ENCODE measurements at regions not wholly inside any gene's neighbourhood (a gene's known extent, or its start where the extent isn't known, plus 50 kb on each side); places are given as distances from the start of the nearest gene placed in this dataset.
"Not testable (repeated sequence)": the region's sequence is repeated elsewhere in the genome, so short reads cannot be mapped to it uniquely, and the experiment has no call there.

DNA sequence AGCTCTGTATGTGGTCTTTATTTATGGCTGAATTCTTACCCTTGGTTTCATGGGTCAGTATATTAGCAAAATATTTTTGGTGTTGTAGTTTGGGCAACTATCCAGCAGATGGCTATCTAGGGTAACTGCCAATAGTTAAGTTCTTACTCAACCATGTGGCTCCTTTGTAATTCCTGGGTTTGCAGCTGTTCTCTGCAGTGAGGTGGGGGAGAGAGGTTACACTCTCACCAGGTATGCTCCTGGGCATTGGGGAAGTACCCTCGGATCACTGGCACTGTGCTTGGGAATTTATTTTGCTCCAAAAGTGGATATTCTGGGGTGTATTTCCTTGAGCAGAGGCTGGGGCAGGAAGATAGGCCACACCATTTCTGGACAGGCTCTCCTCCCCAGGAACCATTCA, 436.7 kb upstream of the TMPRSS15 start:
- intact Hi-C loops (cut with micrococcal nuclease; ENCODE audit: unreplicated experiment) = no loop called here
- H3K9me2 ChIP-seq (ENCODE audit: insufficient read depth, low read length) = no peaks in the 10 kb centered on the region
- H3K9me3 ChIP-seq (ENCODE audit: low read length) = no peaks in the 10 kb centered on the region
- CTCF ChIA-PET (ENCODE audit: unreplicated experiment) = no interaction called here
- no peak for TF ChIP-seq EZH2phosphoT487 (IDR thresholded peaks at IDR 0.05; ENCODE audit: borderline replicate concordance, low read depth, low read length)
- TF ChIP-seq, protein P1, sequence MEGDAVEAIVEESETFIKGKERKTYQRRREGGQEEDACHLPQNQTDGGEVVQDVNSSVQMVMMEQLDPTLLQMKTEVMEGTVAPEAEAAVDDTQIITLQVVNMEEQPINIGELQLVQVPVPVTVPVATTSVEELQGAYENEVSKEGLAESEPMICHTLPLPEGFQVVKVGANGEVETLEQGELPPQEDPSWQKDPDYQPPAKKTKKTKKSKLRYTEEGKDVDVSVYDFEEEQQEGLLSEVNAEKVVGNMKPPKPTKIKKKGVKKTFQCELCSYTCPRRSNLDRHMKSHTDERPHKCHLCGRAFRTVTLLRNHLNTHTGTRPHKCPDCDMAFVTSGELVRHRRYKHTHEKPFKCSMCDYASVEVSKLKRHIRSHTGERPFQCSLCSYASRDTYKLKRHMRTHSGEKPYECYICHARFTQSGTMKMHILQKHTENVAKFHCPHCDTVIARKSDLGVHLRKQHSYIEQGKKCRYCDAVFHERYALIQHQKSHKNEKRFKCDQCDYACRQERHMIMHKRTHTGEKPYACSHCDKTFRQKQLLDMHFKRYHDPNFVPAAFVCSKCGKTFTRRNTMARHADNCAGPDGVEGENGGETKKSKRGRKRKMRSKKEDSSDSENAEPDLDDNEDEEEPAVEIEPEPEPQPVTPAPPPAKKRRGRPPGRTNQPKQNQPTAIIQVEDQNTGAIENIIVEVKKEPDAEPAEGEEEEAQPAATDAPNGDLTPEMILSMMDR (conservative IDR thresholded peaks at IDR 0.05; ENCODE audit: low read length) = peak; percentile 78
- peak; percentile 47 for DNase-seq (ENCODE audit: low spot score)
- H2AFZ ChIP-seq (ENCODE audit: low read length) = no peak overlapping the region
- H3K79me2 ChIP-seq (ENCODE audit: insufficient read depth, low read depth, low read length) = no peaks in the 10 kb centered on the region
- BruUV-seq (replicated peaks) = no TSS peak
- H3K36me3 ChIP-seq (ENCODE audit: insufficient read depth, low read length) = no peaks in the 10 kb centered on the region
- H3K4me2 ChIP-seq (ENCODE audit: low read length) = no peak overlapping the region
- H3K4me3 ChIP-seq (ENCODE audit: low read depth, low read length, poor library complexity, severe bottlenecking) = no peak overlapping the region
- POLR2A ChIA-PET = no interaction called here
- H3K4me1 ChIP-seq (ENCODE audit: insufficient read depth, low read length, poor library complexity, severe bottlenecking) = no peaks in the 10 kb centered on the region
- no peak overlapping the region for H3K27ac ChIP-seq (ENCODE audit: low read depth, low read length, poor library complexity, severe bottlenecking)
- H4K20me1 ChIP-seq (ENCODE audit: insufficient read depth, low read length) = no peaks in the 10 kb centered on the region

DNA sequence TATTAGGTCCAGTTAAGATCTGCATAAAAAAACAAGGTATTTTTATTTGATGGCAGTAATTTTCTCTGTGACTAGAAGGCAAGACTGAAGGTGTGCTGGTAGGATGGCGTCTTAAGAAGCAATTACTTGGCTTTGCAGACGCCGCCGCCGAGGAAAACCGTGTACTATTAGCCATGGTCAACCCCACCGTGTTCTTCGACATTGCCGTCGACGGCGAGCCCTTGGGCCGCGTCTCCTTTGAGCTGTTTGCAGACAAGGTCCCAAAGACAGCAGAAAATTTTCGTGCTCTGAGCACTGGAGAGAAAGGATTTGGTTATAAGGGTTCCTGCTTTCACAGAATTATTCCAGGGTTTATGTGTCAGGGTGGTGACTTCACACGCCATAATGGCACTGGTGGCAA, 454.0 kb upstream of the TMPRSS15 start:
- H3K27ac ChIP-seq (ENCODE audit: low read depth, low read length, poor library complexity, severe bottlenecking); H3K79me2 ChIP-seq (ENCODE audit: insufficient read depth, low read depth, low read length); BruUV-seq (replicated peaks); CTCF ChIA-PET (ENCODE audit: unreplicated experiment); H3K9me3 ChIP-seq (ENCODE audit: low read length); H3K4me1 ChIP-seq (ENCODE audit: insufficient read depth, low read length, poor library complexity, severe bottlenecking); POLR2A ChIA-PET; H4K20me1 ChIP-seq (ENCODE audit: insufficient read depth, low read length); H3K4me2 ChIP-seq (ENCODE audit: low read length); DNase-seq (ENCODE audit: low spot score); H3K36me3 ChIP-seq (ENCODE audit: insufficient read depth, low read length); H3K9me2 ChIP-seq (ENCODE audit: insufficient read depth, low read length); H3K4me3 ChIP-seq (ENCODE audit: low read depth, low read length, poor library complexity, severe bottlenecking); H2AFZ ChIP-seq (ENCODE audit: low read length); intact Hi-C loops (cut with micrococcal nuclease; ENCODE audit: unreplicated experiment): not testable (repeated sequence)

DNA sequence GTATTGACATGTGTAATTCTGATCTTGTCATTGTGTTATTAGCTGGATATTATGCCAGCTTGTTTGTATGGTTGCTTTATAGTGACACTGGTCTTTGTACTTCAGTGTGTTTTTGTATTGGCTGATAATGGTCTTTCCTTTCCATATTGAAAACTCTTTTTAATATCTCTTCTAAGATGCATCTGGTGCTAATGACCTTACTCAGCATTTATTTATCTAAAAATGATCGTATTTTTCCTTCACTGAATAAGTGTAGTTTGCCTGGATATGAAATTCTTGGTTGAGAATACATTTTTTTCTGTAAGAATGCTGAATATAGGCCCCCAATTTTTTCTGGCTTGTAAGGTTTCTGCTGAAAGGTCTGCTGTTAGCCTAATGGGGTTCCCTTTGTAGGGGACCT, 465.5 kb upstream of the TMPRSS15 start:
- ChIA-PET CTCF (ENCODE audit: unreplicated experiment) (no interaction called here), POLR2A (no interaction called here)
- intact Hi-C loops (cut with micrococcal nuclease; ENCODE audit: unreplicated experiment) = no loop called here
- Histone ChIP-seq H2AFZ (ENCODE audit: low read length) (no peak overlapping the region), H3K4me1 (ENCODE audit: insufficient read depth, low read length, poor library complexity, severe bottlenecking) (no peaks in the 10 kb centered on the region), H3K9me3 (ENCODE audit: low read length) (no peaks in the 10 kb centered on the region), H4K20me1 (ENCODE audit: insufficient read depth, low read length) (no peaks in the 10 kb centered on the region), H3K4me2 (ENCODE audit: low read length) (no peak overlapping the region), H3K27ac (ENCODE audit: low read depth, low read length, poor library complexity, severe bottlenecking) (no peak overlapping the region), H3K36me3 (ENCODE audit: insufficient read depth, low read length) (no peaks in the 10 kb centered on the region), H3K79me2 (ENCODE audit: insufficient read depth, low read depth, low read length) (no peaks in the 10 kb centered on the region), H3K4me3 (ENCODE audit: low read depth, low read length, poor library complexity, severe bottlenecking) (no peak overlapping the region), H3K9me2 (ENCODE audit: insufficient read depth, low read length) (no peaks in the 10 kb centered on the region)
- no peak for DNase-seq (ENCODE audit: low spot score)
- TF ChIP-seq, protein P1 (conservative IDR thresholded peaks at IDR 0.05; ENCODE audit: low read length) = no peak
- TF ChIP-seq EZH2phosphoT487 (IDR thresholded peaks at IDR 0.05; ENCODE audit: borderline replicate concordance, low read depth, low read length) = no peak
- no TSS peak for BruUV-seq (replicated peaks)

Measured in OCI-LY7 (cell line).